Coronary artery (tissue), 2 donors: ENCODE measurements at regions not wholly inside any gene's neighbourhood (a gene's known extent, or its start where the extent isn't known, plus 50 kb on each side); places are given as distances from the start of the nearest gene placed in this dataset.

Experiments used
- DNase-seq: peaks from one replicate; pipeline ENCODE4 v3.0.0-alpha.2; 2017; ENCODE audit warnings: low spot score
- H3K27ac ChIP-seq, 2 donors: fragments of 200-600 bp; sonication (generic); one replicate each; pipeline ENCODE4 v1.5.1; 2016 to 2019
- H3K4me3 ChIP-seq: fragments of 200-600 bp; sonication (generic); 2 replicates; pipeline ENCODE4 v1.5.1; 2016; ENCODE audit warnings: mild to moderate bottlenecking, moderate library complexity
- TF ChIP-seq, protein P1 (sequence below): fragments of 200-600 bp; sonication (generic); IDR thresholded peaks from one replicate; pipeline ENCODE4 v1.5.1; 2019; ENCODE audit warnings: antibody characterized with exemption

DNA sequence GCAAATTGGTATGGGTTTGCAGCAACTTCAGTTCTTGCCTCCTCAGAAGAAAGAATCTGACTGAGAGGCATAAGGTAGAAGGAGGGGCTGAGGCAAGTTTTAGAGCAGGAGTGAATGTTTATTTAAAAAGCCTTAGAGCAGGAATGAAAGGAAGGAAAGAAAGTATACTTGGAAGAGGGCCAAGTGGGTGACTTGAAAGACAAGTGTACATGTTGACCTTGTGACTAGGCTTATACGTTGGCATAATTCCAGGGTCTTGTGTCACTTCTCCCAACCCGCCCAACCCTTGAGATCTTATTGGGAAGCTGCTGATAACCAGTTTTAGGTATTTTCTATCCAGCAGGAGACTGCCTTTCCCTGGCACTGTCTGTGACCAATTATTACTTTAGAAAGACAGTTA is 436.9 kb upstream of the ZNF717 start:
- H3K4me3 ChIP-seq = no peak overlapping the region
- TF ChIP-seq, protein P1, sequence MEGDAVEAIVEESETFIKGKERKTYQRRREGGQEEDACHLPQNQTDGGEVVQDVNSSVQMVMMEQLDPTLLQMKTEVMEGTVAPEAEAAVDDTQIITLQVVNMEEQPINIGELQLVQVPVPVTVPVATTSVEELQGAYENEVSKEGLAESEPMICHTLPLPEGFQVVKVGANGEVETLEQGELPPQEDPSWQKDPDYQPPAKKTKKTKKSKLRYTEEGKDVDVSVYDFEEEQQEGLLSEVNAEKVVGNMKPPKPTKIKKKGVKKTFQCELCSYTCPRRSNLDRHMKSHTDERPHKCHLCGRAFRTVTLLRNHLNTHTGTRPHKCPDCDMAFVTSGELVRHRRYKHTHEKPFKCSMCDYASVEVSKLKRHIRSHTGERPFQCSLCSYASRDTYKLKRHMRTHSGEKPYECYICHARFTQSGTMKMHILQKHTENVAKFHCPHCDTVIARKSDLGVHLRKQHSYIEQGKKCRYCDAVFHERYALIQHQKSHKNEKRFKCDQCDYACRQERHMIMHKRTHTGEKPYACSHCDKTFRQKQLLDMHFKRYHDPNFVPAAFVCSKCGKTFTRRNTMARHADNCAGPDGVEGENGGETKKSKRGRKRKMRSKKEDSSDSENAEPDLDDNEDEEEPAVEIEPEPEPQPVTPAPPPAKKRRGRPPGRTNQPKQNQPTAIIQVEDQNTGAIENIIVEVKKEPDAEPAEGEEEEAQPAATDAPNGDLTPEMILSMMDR = no peak
- no peak for DNase-seq
- no peak overlapping the region for H3K27ac ChIP-seq

DNA sequence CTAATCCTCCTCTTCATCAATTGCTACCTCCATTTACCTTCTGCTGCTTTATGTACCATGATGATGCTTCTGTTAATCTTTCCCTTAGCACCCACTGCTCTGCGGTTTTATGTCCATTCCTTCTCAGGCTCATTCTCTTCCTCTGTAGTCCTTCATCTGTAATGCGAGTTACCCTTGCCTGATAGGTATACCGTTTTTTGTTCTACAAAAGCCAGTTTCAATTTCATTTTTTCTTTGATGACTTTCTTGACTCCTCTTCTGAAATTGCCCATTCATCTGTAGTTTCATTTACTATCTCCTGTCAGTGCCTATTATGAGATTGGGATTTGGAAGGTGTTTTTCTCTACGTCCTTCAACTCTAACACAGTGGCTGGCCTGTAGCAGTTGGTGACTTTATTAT is 445.9 kb upstream of the ZNF717 start:
- TF ChIP-seq, protein P1 = no peak
- Histone ChIP-seq H3K4me3 (no peak overlapping the region), H3K27ac (no peak overlapping the region)
- no peak for DNase-seq

DNA sequence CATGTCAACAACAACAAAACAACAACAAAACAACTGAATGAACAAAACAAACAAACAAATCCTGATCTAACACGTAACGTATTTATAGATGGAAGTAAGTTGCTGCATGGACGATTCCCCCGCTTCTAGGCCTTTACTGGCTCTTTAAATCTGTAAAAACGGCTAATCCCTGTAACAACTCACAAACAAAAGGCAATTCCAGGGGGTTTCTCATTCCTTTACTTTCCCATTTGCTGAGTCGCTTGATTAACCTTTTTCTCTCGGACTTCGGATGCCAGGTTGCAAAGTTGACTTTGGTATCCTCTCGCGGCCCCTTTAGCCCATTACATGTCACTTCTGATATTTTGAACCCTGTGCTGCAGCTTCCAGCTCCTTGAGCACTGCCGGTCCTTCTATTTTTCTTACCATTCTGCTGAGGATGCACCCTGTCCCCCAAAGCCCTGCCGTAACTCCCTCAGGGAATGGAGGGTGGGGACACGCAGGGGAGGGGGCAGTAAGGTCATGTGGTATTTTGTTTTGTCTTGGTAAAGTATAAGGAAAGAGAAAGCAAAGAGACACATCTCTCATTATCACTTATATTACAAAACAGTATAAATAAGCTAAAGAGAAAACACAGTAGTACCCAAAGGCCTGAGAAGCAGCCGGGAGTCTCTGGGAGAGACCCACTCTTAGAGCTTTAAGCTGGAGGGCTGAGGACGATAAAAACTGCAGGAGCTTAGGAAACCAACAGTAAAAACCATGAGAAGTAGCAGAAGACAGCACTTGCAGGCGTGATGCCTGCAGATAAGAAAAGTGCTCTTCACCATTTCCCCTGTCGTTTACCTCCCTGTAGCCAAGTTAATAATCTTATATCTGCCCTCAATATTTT is 457.8 kb upstream of the ZNF717 start:
- Histone ChIP-seq H3K27ac (no peak overlapping the region), H3K4me3 (no peak overlapping the region)
- DNase-seq = no peak
- TF ChIP-seq, protein P1 = no peak

DNA sequence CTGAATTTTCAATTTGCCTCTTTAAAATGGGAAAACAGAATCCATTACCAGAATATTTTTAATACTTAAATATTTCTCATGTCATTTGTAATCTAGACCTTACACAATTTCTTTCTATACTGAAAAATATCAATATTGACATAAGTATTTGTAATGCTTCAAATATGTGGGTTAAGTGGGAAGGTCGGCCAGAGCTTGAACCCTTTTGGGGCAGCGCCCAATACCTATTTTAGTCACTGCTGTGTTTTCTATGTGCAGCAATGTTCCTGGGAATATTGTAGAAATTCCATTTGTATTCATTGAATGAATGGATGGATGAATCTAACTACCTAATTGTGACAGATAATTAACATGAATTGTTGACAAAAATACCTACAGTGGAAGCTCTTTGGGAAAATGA is 459.7 kb upstream of the ZNF717 start:
- TF ChIP-seq, protein P1 = no peak
- no peak for DNase-seq
- no peak overlapping the region for H3K4me3 ChIP-seq
- no peak overlapping the region for H3K27ac ChIP-seq

DNA sequence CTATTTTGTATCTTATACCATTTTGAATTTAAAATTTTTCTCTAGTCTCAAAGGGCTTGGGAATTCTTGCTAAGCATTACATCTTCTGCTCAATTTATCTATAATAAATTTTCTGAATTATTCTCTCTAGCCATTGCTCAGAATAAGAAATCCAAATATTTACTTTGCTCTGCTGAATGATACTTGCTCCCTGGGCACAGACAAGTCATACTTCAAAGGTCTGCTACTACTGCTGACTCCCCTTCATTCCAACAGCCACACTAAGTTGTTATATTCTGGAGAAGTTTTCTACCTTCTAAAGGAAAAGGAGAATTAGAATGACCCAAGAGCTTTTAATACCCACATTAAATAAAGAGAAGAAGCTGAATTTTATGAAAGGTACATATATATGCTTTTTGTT is 460.3 kb upstream of the ZNF717 start:
- Histone ChIP-seq H3K4me3 (no peak overlapping the region), H3K27ac (no peak overlapping the region)
- TF ChIP-seq, protein P1 = no peak
- no peak for DNase-seq

DNA sequence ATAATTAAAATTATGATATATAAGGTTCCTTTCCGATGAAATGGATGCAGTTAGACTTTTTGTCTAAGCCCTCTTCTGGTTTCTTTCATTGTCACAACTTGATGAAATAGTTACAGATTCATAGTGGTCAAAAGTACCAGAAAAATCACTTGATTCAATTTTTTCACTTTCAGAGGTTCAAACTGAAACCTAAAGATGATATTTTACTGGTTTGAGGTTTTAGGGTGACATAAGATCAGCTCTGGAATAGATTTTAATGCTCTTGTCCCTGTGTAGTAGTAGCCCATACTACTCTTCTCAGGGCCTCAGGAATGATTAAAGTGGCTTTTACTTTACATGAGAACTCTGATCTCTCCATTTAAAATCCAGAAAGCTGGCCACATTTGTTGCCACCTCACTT is 479.1 kb upstream of the ZNF717 start:
- TF ChIP-seq, protein P1 = no peak
- Histone ChIP-seq H3K27ac (no peak overlapping the region), H3K4me3 (no peak overlapping the region)
- DNase-seq = no peak

DNA sequence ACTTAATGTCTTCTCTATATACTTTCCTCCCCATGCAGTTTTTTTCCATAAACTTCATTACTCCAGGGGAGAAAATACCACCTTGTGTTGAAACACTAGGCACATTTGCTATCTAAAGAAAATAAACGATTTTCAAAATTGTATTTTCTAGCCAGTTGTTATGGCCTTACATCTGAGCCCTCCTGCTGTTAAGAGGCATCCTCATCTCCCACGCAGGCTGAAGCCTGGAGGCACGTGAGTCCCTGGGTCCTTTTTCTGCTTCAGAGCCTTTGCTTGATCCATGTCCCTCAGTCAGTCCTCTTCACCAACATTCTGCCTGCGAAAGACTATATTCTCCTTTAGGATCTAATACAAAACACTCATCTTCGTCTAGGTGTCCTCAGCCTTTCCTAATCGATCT is 479.6 kb upstream of the ZNF717 start:
- DNase-seq = no peak
- TF ChIP-seq, protein P1 = no peak
- H3K27ac ChIP-seq = no peak overlapping the region

More for the DNA sequence above, 479.6 kb upstream of the ZNF717 start:
- H3K4me3 ChIP-seq = no peak overlapping the region
